Stimulated activated CD4-positive, alpha-beta T cell treated with anti-CD3 and anti-CD28 coated beads, Interleukin-15, amount 100 ng/mL, for 1 hour (primary cell): ENCODE measurements at regions not wholly inside any gene's neighbourhood (a gene's known extent, or its start where the extent isn't known, plus 50 kb on each side); places are given as distances from the start of the nearest gene placed in this dataset.

Source experiments
- DNase-seq, 2 donors: peaks; one replicate each; pipeline ENCODE4 v3.0.0-alpha.2; 2020; ENCODE audit warnings: low read depth in 1 of 2, low spot score in 1 of 2

- DNase-seq: no peak
These were observed 67.9 kb upstream of the ZNF648 start for GRCh38 chr1:182129398-182129797.

- no peak for DNase-seq
These were observed 67.0 kb upstream of the ZNF648 start for GRCh38 chr1:182128502-182128901.

DNA sequence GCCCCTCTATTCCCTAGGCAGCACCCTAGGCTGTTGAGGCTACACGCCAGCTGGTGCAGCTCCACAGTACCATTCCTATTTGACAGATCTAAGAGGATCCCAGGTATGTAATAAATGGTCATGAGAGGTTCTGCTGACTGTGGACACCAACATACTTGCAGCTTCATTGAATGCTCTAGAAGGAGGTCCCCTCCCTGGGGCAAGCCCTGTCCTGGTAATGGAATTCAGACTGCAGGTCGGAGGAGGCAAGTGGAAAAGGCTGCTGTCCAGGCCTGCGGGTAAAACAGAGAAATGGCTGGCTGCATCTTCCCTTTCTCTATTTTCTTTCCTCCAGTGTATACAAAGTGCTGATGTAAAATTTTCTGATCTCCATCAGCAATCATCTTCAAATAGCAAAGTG is 66.1 kb upstream of the ZNF648 start:
- no peak for DNase-seq

DNA sequence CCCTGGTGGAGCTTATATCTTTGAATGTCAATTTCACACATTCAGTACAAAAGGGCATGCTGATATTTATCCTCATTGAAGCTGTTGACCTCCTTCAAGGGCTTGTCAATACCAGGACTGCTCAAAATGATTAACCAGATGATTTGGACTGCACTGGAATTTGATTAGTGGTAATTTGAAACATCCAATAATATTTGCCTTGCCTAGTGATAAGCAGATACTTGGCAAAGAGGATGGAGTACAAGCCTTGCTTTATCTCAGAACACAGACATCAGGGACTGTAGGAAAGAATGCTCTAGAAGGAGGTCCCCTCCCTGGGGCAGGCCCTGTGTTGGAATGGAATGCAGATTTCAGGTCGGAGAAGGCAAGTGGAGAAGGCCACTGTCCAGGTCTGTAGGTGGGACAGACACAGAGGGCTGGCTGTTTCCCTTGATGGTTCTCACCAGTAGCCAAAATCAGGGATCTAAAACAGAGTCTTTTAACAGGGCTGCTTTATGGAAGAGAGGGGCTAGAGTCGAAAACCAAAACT is 64.8 kb upstream of the ZNF648 start:
- DNase-seq: no peak

- DNase-seq: no peak
These were observed 61.4 kb upstream of the ZNF648 start for GRCh38 chr1:182122913-182123260.

- no peak for DNase-seq
These were observed 60.9 kb upstream of the ZNF648 start for GRCh38 chr1:182122256-182122912.

- DNase-seq: no peak
These were observed 60.3 kb upstream of the ZNF648 start for GRCh38 chr1:182121787-182122186.

GRCh38 chr1:182120411-182121258 is 59.1 kb upstream of the ZNF648 start:
- DNase-seq: no peak

DNA sequence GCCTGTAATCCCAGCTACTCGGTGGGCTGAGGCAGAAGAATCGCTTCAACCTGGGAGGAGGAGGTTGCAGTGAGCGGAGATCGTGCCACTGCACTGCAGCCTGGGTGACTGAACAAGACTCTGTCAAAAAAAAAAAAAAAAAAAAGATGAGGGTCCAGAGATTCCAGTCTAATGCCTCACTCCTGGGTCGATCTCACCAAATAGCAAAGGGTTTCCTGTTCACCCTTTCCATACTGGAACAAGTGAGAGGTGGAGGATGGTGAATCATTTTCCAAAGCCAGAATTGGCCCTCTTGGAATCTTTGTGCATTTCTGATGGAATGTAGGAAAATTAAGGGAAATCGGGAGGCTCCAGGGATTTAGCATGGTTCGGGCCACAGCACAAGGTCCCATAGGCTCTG is 58.1 kb upstream of the ZNF648 start:
- no peak for DNase-seq

GRCh38 chr1:182118851-182119250 is 57.3 kb upstream of the ZNF648 start:
- no peak for DNase-seq

GRCh38 chr1:182114627-182115023 is 53.1 kb upstream of the ZNF648 start:
- DNase-seq: no peak

- DNase-seq: no peak
These were observed 52.5 kb upstream of the ZNF648 start for GRCh38 chr1:182113879-182114626.

GRCh38 chr1:182111496-182111895 is 50.0 kb upstream of the ZNF648 start:
- DNase-seq: no peak
